HL-60/S4 treated with retinoic acid at 250 ng/mL for 4 days and 3 days (cell line): ENCODE measurements at regions not wholly inside any gene's neighbourhood (a gene's known extent, or its start where the extent isn't known, plus 50 kb on each side); places are given as distances from the start of the nearest gene placed in this dataset.

Experiments used
- in situ Hi-C: fragments of 300-500 bp; cut with MboI; formaldehyde crosslinking; loops from 2 replicates; pipeline ENCODE4 v1.7.0; 2022; ENCODE audit warnings: low sequenced_read_pairs

DNA sequence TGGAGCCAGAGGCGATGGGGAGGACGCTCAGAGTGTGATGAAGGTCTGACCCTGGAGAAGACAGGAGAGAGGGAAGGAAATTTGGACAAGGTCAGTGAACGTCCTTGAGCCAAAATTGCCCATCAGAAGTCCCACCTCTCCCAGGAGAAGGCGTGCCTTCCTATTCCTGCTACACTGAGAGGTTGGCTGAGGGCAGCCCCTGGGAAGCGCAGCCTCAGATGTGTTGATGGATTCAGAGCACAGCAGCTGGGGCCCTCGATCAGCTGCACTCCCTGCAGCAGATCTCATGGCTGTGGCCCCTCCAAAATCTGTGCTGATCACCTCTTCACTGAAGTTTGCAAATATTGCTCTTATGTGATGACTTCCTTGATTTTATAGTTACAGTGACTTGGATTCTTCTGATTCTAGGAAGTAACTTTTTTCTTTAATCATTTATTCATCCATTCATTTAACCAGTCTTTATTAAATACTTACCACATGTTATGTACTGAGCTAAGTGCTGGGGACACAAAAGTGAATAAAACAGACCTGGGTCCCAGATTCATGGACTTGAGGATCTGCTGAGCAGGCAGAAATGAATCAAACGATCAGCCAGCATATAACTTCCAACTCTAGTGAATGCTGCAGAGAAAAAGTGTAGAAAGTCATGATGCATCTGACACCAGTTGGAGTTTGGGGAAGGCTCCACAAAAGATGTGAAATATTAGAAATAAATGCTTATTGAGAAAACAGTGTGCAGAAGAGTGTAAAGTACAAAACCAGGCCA, 69.6 kb upstream of the ARMC2 start:
- in situ Hi-C loops: no loop called here

DNA sequence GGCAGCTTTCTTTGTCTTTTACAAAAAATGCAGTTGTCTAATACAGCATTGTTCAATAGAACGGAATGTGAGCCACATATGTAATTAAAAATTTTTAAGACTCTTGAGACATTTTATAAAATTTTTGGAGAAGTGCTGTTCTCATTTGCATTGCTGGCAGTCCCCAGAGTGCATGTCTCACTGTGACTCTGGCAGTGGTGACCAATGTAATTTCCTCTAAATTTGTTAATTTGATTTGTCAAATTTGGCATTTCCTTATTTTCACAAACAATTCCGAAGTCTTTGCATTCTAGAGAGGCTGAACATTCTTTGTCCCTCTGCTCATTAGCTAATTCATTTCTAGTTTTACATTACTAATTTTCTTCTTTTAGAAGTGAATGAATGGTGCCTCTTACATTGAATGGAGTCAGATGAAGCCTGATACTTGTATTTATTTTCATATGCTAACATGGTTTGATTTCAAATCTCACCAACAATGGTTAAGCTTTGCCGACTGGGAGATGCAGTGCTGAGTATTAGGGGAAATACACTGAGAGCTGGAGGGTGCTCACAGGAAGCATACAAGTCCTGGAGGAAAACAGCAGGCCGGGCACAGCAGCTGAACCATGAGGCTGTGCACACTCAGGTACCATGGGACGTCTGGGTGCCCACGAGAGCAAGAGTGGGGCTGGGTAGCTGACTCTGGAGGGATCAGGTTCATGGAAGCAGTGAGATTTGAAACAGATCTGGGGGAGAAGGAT, 68.5 kb upstream of the ARMC2 start:
- in situ Hi-C loops: loop anchor here (10.0 kb wide), 1 partner anchor 235 kb away; no protein-coding TSS in a partner anchor

DNA sequence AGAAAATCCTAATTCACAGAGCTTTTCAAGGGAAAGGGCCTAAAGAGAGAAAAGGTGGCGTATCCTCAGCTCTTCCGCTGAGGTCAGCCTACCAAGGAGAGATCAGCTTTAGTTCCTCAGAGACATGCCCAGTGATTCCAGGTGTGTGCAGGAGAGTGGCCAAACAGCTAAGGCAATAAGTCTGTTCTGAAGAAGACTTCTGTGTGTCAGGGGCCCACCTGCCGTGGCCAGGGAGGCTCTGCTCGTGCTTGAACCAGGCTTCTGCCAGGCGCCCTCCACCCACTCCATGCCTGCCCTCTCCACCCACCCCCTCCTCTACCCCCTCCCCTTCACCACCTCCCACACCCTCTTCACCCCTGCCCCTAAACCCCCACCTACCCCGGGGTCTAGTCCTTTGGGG, 67.4 kb upstream of the ARMC2 start:
- in situ Hi-C loops: loop anchor here (10.0 kb wide), 1 partner anchor 236 kb away; no protein-coding TSS in a partner anchor

DNA sequence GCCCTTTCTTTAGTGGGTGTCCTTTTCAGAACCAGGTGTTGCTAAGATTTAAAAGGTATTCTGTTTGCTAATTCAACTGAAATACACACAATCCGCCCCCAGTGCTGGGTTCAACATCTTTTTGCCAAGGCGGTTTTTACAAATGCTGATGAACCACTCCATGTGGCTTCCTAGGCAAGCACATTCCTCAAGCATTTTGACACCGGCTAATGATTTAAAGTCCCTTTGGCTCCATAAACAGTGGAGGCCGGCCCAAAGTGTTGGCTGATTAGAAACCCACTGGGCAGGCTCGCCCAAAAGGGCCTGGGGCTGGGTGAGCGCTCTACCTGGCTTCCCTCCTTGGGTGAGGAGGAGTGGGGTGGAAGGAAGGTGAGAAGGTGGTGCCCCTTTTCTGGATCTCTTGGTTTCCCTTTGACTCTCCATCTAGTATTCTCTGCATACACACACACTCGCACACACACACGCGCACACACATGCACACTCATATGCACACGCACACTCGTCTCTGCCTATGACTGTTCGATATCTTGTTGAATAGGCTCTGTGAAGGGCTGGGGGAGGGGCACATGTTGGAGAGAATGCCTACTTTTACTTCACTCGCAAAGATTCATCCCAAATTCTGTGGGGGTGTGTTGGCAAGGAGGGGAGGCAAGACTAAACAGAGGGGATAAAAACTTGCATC, 66.7 kb upstream of the ARMC2 start:
- in situ Hi-C loops: loop anchor here (10.0 kb wide), 1 partner anchor 237 kb away; no protein-coding TSS in a partner anchor

DNA sequence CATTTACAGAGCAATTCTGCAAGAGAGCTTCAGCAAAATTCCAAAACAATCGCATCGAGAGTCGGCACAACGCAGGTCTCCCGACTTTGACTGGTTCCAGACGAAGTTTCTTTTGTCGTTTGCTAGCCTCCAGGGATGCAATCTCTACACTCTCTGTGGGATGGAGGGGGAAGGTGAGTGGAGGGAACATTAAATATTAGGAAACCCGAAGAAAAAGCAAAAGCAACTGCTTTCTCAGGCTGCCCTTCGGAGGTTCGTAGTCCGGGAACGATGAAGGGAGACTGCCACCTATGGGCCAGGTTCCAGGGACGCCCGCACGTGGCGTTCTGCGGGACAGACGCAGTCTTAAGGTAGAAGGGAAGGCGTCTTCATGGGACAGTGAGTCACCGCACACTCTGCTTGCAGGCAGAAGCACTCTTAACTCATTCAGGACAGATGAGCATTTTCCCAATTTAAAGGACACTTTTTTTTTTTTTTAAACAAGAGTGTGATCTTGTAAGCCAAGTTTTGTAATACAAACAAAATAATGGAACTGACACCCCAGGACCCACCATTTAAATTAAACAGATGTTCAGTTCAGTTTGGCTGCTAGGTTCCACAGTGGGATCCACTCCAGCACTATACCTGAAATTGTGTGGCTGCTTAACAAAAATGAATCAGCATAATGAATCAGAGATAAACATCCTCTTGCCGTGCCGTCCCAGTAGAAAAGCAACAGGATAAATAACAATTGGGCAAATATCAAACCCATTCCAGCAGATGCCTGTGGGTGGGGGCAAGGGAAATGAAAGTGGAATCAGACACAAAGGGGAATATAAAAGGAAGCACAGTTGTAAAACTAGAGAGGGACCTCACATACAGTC, 65.8 kb upstream of the ARMC2 start:
- in situ Hi-C loops: loop anchor here (10.0 kb wide), 1 partner anchor 238 kb away; no protein-coding TSS in a partner anchor

DNA sequence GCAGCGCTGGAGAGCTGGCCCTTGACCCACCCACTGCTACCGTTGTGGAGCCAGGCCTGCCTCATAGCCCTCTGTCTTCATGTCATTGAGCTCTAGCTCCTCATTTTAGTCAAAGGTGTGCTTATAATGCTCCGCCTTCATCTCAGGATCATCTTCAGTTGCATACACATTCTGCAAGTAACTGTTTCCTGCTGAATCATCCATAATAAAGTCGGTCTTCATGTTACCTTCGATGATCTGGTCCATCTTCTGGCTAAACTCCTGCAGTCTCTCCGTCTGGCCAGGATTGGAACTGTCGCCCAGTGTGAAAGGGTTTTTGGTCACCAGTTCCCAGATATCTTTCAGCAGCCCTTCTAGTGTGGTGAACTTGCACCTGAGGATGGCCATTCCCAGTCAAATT, 62.6 kb upstream of the ARMC2 start:
- in situ Hi-C loops: loop anchor here (10.0 kb wide), 1 partner anchor 241 kb away; no protein-coding TSS in a partner anchor

DNA sequence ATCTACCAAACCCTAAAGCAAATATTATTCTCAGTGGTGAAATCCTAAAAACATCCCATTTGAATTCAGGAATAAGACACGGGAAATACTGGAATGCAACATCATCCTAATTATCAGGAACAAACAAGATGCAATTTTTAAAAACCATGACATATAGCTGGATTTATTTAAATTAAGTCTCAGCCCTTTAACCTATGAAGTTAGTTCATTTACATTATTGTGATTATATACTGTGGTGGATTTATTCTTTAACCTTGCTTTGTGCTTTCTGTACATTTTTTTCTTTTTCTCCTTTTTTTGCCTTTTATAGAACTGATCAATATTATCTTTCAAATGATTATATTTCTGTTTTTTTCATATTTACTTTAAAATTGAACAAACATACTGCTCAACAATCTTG, 59.8 kb upstream of the ARMC2 start:
- in situ Hi-C loops: loop anchor here (10.0 kb wide), 1 partner anchor 244 kb away; no protein-coding TSS in a partner anchor

DNA sequence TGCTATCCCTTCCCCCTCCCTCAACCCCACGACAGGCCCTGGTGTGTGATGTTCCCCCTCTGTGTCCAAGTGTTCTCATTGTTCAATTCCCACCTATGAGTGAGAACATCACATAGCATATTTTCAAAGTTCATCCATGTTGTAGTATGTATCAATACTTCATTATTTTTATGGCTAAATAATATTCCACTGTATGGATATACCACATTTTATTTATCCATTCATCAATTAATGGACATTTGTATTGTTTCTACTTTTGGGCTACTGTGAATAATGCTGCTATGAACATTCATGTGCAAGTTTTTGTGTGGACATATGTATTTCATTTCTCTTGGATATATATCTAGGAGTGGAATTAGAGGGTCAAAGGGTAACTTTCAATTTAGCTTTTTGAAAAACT, 58.7 kb upstream of the ARMC2 start:
- in situ Hi-C loops: loop anchor here (10.0 kb wide), 1 partner anchor 245 kb away; no protein-coding TSS in a partner anchor

DNA sequence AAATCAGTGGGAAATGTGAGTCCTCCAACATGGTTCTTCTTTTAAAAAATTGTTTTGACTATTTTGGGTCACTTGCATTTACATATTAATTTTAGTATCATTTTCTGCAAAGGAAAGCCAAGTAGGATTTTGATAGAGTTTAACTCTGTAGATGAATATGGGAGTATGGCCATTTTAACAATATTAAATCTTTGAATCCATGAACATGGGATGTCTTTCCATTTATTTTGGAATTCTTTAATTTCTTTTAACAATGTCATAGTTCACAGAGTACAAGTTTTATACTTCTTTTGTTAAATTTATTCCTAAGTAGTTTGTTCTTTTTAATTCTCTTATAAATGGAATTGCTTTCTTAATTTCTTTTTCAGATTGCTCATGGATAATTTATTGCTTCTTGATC, 56.5 kb upstream of the ARMC2 start:
- in situ Hi-C loops: no loop called here

DNA sequence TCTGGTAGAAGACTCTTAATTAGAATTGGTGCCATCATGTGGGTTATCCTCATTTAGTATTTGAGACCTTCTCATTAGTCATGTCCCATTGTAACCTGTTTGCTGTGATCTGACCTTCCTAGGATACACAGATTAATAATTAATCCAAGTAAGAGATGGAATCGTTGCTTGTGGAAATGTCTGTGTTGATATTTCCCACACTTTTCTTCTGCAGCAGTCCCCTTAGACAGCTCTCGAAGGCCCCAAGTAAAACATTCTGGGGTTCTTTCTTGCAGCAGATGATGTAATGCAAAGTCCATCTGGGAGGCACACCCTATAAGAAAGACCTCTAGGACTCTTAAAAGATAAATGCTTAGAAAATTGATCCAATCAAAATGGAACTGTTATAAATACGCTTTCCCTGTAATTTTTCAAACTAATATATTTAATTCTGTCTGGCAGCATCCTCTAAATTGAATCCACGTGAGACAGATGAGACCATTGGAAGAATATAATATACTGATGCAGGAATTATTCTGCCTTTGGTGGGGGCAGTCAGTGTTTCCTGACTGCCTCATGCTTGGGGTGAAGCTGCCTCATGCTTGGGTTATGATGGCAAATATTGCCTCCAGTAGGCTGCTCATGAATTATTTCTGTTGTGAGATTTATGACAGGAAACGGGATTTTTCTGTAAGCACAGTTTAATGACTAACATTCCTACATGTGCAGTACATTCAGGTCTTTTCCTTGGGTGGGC, 54.5 kb upstream of the ARMC2 start:
- in situ Hi-C loops: no loop called here

DNA sequence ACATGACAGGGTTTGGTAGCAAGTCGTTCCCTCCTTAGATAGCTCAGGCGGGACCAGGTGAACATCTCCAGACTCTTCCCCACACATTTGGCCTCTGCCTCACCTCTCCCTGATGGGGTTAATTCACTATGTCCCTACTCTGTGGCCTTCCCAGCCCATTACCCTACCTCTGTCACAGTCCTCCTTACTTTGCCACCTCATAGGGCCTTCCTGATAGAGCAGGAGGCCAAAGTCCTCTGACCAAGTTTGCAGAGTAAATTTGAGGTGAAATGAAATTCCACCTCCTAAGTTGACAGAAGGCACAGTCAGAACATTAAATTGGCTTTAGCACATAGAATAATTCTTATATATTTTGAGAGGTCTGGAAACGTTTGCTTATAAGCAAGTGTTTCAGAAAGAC, 53.1 kb upstream of the ARMC2 start:
- in situ Hi-C loops: no loop called here

DNA sequence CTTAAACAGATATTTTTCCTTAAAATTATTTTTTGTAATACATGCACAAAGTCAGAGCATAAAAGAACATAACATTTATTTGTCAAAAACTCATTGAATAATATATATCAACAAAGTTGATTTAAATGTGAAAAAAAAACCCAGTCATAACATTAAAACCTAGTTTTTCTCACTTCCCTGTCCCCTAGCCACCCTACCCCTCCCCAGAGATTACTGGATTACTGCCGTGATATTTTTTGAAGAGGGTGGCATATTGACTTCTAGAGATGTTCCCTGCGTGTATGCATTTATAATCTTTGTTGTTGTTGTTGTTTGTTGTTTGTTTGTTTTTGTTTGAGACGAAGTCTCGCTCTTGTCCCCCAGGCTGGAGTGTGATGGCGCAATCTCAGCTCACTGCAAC, 52.4 kb upstream of the ARMC2 start:
- in situ Hi-C loops: no loop called here

DNA sequence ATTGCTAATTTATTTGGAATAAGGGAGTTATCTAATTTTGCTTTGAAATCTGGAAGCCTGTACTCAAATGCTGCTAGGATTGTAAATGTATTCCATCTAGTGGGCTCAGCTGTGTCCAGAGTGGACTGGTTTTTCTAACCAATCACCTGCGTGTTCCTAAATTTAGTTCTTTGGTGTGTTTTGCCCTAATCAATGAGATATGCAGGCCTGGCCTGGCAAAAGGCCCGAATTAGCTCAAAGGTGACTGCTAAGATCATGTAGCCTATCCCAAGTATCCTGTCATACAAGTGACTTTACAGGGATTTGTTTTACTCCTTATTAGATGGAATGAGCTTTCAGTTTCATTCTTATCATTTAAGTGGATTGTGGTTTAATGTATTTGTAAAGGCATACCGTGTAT, 51.3 kb upstream of the ARMC2 start:
- in situ Hi-C loops: no loop called here

DNA sequence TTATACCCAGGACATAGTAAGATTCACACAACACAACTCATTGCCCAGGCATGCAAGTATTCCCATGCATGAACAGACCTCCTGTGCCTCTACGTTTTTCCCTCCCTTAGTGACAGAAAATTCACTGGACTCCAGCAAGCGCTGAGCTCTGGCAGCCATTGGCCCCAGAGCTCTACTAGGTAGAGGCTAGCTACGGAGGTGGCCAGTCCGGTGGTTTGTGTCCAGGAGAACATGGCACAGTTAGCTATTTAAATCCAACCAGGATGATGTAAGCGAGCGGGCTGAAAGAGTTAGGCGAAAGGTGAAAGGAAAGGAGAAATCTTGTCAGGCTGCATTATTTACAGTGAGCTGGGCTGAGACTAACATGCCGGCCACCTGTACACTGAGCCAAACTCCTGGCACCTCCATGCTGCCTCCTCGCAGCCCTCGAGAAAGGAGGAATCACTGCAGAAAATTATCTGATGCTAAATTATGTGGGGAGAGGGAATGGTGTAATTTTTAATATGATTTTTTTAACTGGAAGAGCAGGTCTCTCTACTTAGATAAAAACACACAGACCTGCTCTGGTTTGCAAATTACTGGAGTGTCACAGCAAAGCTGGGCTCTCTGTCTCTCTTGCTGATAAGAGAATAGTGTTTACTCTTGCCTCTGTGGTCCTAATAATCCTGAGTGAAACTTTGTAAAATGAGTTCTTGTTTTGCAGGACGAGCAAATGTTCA, 50.1 kb upstream of the ARMC2 start:
- in situ Hi-C loops: no loop called here
